ENCODE measurements at regions not wholly inside any gene's neighbourhood (a gene's known extent, or its start where the extent isn't known, plus 50 kb on each side); places are given as distances from the start of the nearest gene placed in this dataset.

DNA sequence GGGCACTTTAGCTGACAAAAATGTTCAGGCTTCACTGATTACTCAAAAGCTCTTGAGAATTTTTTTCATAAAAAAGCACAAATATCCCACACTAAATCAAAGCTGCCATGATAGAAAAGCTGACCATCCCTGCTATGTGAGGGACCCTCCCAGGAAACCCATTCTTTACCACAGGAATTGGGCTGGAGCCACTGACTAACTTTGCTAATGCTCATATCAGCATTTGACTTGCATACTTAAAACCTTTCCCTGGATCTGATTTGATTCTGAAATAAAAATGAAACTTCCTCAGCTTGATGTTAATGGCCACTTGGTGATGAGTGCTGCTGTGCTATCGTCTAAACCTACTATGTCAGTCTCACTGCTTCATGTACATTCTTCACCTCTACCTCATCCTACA is 243.6 kb downstream of the PRELID2 start:
- TF ChIP-seq, protein P1, sequence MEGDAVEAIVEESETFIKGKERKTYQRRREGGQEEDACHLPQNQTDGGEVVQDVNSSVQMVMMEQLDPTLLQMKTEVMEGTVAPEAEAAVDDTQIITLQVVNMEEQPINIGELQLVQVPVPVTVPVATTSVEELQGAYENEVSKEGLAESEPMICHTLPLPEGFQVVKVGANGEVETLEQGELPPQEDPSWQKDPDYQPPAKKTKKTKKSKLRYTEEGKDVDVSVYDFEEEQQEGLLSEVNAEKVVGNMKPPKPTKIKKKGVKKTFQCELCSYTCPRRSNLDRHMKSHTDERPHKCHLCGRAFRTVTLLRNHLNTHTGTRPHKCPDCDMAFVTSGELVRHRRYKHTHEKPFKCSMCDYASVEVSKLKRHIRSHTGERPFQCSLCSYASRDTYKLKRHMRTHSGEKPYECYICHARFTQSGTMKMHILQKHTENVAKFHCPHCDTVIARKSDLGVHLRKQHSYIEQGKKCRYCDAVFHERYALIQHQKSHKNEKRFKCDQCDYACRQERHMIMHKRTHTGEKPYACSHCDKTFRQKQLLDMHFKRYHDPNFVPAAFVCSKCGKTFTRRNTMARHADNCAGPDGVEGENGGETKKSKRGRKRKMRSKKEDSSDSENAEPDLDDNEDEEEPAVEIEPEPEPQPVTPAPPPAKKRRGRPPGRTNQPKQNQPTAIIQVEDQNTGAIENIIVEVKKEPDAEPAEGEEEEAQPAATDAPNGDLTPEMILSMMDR (IDR thresholded peaks at IDR 0.05; ENCODE audit: low read depth, low read length, missing control alignments) = no peak
- H3K4me3 ChIP-seq (replicated peaks; ENCODE audit: low read depth, low read length) = no peak overlapping the region
- no peak for DNase-seq (ENCODE audit: extremely low read depth, low read depth)

DNA sequence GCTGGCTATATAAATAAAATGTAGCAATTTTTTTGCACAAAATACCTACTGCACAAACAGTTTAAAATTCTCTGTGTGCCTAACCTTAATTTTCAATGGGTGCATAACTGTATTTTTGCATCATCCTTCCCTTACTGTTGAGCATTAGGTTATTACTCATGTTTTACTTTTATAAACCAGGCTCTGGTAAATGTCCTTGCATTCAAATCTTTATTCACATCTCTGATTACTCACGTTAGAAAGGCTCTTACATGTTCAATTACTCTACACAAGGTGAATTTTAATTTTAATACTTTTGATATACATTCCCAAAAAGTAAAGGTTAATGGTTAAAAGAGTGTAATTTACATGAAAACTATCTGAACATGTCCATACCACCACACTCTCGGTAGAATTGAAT is 246.1 kb downstream of the PRELID2 start:
- TF ChIP-seq, protein P1 (IDR thresholded peaks at IDR 0.05; ENCODE audit: low read depth, low read length, missing control alignments) = no peak
- DNase-seq (ENCODE audit: extremely low read depth, low read depth) = no peak
- no peak overlapping the region for H3K4me3 ChIP-seq (replicated peaks; ENCODE audit: low read depth, low read length)

DNA sequence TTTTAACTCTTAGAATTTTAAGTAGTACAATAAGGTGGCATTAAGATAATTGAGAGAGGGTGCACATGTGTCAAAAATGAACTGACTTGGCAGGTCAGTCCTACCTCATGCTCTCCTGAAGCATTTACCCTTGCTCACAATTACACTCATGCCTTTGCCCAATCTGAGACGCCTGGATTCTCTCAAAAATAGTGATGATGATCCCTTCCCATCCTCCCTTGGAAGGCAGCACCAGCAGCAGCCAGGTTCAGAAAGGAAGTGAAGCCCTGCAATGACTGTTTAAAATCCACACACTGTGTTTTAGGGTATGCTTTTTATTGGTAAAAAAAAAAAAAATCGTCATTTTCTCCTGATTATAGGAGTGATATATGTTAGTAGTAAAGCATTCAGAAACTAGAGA is 246.6 kb downstream of the PRELID2 start:
- no peak for DNase-seq (ENCODE audit: extremely low read depth, low read depth)
- TF ChIP-seq, protein P1 (IDR thresholded peaks at IDR 0.05; ENCODE audit: low read depth, low read length, missing control alignments) = no peak
- no peak overlapping the region for H3K4me3 ChIP-seq (replicated peaks; ENCODE audit: low read depth, low read length)

DNA sequence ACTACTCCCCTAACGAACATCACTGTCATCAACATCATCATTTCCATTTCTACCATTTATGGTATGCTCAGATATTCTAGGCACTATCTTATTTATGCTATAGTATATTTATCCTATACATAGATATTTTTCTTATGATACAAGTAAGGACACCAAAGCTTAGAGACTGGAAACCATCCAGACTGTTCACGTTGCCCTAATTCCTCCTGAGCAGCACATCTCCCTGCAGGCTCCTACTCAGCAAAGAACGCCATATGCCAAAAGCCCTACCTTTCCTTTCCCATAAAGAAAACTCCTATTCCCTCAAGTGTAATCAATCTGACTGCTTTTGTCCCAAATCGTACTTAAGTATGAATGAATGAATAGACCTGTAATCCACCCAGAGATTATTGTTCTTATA is 247.0 kb downstream of the PRELID2 start:
- TF ChIP-seq, protein P1 (IDR thresholded peaks at IDR 0.05; ENCODE audit: low read depth, low read length, missing control alignments) = no peak
- no peak for DNase-seq (ENCODE audit: extremely low read depth, low read depth)
- H3K4me3 ChIP-seq (replicated peaks; ENCODE audit: low read depth, low read length) = no peak overlapping the region

DNA sequence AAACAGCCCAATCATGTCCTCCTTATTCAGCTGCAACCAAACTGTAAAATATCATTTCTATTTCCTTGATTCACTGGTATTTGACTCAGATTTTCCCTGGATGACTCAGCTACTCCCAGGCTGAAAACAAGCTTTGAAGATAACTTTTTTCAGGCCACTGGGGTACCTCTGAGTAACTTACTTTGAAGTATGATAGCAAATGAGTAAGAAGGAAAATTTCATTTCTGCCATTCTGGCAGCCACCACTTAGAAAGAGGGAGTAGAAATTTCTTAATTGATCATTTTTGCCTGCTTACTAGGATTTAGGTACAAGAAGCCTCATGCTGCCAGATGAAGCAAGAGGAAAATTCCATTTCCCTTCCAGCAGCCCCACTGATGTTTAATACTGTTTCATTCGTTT is 247.4 kb downstream of the PRELID2 start:
- no peak overlapping the region for H3K4me3 ChIP-seq (replicated peaks; ENCODE audit: low read depth, low read length)
- TF ChIP-seq, protein P1 (IDR thresholded peaks at IDR 0.05; ENCODE audit: low read depth, low read length, missing control alignments) = no peak
- DNase-seq (ENCODE audit: extremely low read depth, low read depth) = peak; percentile 21

DNA sequence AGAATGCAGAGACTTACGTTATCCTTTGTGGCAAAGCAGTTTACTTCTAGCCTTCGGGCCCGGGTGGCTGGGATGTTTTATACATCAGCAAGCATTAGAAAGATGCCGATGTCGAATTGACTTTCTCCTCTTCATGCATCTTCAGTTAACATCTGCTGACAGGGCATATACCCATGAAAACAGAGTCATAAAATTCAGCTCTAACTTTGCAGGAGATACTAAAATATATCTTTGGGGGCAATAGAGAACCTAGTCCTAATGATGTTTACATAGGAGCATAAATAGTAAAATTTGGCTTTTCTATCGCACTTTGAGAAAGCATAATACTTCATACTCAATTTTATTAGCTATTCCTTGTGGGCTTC is 247.9 kb downstream of the PRELID2 start:
- TF ChIP-seq, protein P1 (IDR thresholded peaks at IDR 0.05; ENCODE audit: low read depth, low read length, missing control alignments) = no peak
- no peak for DNase-seq (ENCODE audit: extremely low read depth, low read depth)
- no peak overlapping the region for H3K4me3 ChIP-seq (replicated peaks; ENCODE audit: low read depth, low read length)

DNA sequence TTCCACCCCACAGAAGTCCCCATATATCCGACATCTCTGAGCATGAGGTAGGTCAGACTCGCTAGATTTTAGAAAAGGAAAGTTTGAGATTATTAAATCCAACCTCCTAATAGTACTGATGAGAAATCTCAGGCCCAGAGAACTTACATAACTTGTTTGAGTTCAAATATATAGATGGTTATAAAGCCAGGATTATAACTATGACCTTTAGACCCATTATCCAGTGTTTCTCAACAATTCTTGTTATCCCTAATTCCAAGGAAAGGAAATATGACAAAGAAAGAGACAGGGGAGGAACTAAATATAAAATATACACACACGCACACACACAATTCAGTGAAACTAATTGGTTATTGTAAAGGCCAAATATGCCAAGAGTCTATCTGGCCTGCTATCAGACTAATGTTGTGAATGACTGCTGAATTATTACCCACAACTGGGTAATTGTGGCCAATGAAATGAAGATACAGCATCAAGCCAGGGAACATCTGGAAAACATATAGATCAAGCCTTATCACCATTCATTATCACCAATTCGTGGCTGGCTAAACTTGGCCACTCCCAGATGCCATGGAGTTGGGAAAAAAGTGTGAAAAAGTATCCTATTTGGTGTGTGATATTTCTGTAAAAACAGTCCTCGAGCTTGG is 248.4 kb downstream of the PRELID2 start:
- TF ChIP-seq, protein P1 (IDR thresholded peaks at IDR 0.05; ENCODE audit: low read depth, low read length, missing control alignments) = no peak
- no peak overlapping the region for H3K4me3 ChIP-seq (replicated peaks; ENCODE audit: low read depth, low read length)
- no peak for DNase-seq (ENCODE audit: extremely low read depth, low read depth)

All from HFF-Myc (cell line).